D341Med (cell line): ENCODE measurements at regions not wholly inside any gene's neighbourhood (a gene's known extent, or its start where the extent isn't known, plus 50 kb on each side); places are given as distances from the start of the nearest gene placed in this dataset.
"Not testable (repeated sequence)": the region's sequence is repeated elsewhere in the genome, so short reads cannot be mapped to it uniquely, and the experiment has no call there.

Experiments
- DNase-seq: peaks from one replicate; pipeline ENCODE4 v3.0.0; 2012; ENCODE audit warnings: low spot score

DNA sequence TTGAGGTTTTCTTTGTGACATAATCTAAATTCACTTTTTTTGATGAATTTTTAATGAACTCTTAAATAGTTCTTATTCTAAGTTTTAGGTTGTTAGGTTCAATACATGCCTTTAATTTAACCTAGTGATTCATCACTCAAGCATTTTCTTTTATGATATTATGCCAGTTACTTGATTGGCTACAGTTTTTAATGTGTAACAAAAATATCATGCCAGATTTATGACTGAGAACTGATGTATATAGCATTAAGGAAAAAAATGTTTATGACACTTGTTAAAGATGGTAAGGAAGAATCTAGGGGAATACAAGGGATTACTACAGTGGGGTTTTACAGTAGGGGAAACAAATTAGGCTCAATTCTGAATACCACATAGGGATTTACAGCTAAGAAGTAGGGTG lies 103.1 kb downstream of the VGLL3 start:
- DNase-seq, result no peak

DNA sequence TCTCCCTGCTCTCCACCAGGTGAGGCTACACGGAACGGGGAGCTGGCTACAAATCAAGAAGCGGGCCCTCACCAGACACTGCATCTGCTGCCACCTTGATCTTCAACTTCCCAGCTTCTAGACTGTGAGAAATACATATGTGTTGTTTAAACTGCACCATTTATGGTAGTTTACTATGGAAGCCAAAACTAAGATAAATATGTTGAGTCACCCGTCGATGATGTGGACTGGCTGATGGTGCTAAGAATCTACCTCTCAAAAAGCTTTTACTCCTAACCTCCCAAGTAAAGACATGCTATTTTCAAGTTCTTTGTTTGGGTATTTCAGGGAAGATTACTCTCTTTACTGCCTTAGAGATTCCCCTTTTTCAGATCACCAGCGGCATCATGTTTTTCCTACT lies 110.9 kb downstream of the VGLL3 start:
- no peak for DNase-seq

DNA sequence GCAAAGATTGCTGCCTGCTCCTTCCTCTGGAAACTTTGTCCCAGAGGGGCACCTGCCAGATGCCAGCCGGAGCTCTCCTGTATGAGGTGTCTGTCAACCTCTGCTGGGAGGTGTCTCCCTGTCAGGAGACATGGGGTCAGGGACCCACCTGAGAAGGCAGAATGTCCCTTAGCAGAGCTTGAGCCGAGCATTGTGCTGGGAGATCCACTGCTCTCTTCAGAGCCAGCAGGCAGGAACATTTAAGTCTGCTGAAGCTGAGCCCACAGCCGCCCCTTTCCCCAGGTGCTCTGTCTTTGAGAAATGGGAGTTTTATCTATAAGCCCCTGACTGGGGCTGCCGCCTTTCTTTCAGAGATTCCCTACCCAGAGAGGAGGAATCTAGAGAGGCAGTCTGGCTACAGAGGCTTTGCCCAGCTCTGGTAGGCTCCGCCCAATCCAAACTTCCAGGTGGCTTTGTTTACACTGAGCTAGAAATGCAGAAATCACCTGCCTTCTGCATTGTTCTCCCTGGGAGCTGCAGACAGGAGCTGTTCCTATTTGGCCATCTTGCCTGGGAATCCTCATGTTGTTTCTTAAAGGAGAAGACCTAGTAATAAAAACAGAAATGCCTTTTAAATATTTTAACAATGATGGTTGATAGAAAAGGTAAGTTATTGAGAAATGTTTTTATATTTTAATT lies 114.3 kb downstream of the VGLL3 start:
- DNase-seq, result not testable (repeated sequence)

DNA sequence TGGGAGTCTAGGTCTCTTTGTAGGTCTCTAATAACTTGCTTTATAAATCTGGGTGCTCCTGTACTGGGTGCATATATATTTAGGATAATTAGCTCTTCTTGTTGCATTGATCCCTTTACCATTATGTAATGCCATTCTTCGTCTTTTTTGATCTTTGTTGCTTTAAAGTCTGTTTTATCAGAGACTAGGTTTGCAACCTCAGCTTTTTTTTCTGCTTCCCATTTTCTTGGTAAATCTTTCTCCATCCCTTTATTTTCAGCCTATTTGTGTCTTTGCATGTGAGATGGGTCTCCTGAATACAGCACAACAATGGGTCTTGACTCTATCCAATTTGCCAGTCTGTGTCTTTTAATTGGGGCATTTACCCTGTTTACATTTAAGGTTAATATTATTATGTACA lies 116.2 kb downstream of the VGLL3 start:
- DNase-seq, result not testable (repeated sequence)

- DNase-seq, result no peak
Measured at GRCh38 chr3:86869566-86869965, 121.4 kb downstream of the VGLL3 start.

GRCh38 chr3:86867982-86868381 lies 123.0 kb downstream of the VGLL3 start:
- DNase-seq, result no peak

GRCh38 chr3:86865506-86865905 lies 125.4 kb downstream of the VGLL3 start:
- DNase-seq, result no peak

GRCh38 chr3:86856711-86857110 lies 134.2 kb downstream of the VGLL3 start:
- DNase-seq, result no peak

GRCh38 chr3:86849991-86850390 lies 141.0 kb downstream of the VGLL3 start:
- DNase-seq, result no peak

GRCh38 chr3:86845726-86846125 lies 145.2 kb downstream of the VGLL3 start:
- DNase-seq, result peak; percentile 20

GRCh38 chr3:86838927-86839326 lies 152.0 kb downstream of the VGLL3 start:
- DNase-seq, result no peak

DNA sequence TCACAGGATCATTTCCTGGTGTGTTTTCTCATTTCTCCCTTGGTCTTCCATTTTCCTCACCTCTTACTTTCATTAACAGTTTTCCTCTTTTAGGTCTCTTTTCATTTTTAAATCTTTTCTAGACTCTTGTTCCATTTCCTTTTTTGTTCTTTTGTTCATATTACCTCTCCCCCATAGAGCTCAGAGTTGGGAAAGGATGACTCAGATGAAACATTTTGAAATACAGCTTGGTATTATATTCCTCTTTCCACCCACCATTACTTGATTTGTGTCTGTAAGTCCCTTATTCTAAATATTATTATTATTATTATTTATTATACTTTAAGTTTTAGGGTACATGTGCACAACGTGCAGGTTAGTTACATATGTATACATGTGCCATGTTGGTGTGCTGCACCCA lies 153.1 kb downstream of the VGLL3 start:
- DNase-seq, result no peak

DNA sequence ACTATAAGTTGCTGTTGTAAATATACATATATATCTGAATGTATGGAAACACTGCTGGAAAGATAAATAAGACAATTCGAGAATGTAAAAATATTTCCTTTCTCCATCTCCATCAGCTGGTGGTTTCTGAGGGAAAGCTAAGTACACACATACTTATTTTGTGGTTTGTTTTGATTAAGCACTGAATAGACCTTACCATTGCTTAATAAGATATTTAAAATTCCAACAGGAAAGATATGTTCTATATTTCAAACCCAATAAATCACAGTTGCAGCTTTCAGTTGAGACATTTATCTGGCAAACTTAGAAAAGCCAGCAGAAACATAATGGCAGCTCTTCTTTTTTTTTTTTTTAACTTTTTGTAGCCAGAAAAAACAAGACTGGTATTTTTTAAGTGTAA lies 160.4 kb downstream of the VGLL3 start:
- no peak for DNase-seq

DNA sequence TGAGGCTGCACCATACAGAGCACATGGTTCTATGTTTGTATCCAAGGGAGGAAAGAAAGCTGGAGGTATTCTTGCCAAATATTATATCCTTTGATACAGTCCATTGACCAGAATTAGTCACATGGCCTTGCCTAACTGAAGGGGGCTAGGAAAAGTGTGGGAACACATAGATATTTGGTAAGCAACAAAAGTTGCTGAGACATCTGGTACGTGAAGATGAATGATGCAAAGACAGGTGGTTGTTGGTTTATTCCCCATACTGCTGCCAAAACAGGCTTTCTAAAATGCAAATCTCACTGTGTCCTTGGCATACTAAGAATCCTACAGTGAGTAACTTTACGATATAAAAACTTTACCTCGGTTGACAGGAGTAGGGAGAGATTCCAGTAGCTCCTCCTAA lies 162.2 kb downstream of the VGLL3 start:
- DNase-seq, result no peak

- not testable (repeated sequence) for DNase-seq
Measured at GRCh38 chr3:86827582-86827981, 163.4 kb downstream of the VGLL3 start.

GRCh38 chr3:86826292-86826691 lies 164.7 kb downstream of the VGLL3 start:
- no peak for DNase-seq

DNA sequence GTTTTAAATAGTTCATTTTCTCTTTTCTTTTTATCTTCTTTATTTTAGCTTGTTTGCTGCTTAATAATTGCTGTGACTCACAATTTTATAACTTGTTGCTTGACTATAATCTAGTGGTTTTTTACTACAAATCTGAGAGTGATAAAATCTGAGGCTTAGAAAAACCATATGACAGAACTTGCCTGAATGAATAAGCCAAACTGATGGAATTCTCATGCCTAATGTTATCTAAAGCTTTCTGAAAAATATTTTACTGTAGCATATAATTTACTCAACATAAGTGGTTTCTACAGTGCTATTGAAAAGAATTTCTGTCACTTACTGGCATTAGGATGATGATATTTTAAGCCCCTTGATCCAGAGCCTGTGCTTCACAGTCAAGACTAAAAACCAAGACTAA lies 175.1 kb downstream of the VGLL3 start:
- no peak for DNase-seq

DNA sequence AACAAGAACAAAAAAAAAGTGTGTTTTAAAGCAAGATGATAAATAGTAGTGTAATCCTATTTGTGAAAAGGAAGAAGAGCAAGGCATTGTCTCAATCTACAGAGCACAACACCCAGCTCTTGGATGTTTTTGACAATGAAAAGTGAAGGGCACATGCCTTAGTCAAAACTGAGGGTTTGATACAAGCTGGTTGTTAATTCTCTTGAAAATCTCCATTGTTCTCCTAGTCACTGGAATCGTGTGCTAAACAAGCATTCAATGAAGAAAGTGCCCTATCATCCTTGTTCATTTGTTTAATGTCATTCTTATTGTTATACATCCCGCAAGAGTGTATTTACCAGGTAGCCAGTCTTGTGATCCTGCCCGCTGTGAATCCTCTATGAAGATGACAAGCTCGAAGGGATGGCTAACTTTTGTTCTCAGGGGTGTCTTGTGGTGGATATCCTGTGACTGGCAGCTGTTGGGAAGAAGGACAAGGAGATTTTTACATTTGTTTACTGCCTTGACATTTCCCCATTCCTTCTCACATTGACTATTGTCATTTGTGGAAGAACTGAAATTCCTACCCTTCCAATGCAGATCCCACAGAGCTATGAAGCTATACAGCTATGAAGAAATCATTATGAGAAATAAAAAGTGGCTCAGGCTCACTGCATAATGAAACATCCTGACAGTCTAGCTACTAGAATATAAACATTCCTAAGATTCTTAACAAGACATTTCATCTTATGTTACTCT lies 175.9 kb downstream of the VGLL3 start:
- DNase-seq, result no peak

DNA sequence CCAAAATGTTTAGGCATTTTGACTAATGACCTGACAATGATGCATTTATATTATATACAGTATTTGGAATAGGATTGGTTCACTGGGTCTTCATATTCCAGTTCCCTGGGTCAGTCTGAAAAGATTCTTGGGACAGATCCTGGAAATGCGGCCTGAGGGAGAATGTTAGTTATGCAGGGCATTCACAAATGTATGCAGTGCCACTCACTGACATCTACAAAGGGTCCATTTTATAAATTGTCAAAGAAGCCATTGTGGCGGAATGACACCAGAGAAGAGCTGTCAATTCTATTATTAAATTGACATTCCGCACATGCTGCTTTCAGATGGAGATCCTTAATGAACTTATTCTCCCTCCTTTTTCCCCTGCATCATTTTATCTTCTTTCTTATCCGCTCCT lies 176.6 kb downstream of the VGLL3 start:
- no peak for DNase-seq

- no peak for DNase-seq
Measured at GRCh38 chr3:86801921-86802320, 189.0 kb downstream of the VGLL3 start.

- no peak for DNase-seq
Measured at GRCh38 chr3:86801066-86801465, 189.9 kb downstream of the VGLL3 start.

- DNase-seq, result no peak
Measured at GRCh38 chr3:86800116-86800515, 190.8 kb downstream of the VGLL3 start.

- no peak for DNase-seq
Measured at GRCh38 chr3:86797946-86798345, 193.0 kb downstream of the VGLL3 start.
